AG09319 (cell line): ENCODE measurements at regions not wholly inside any gene's neighbourhood (a gene's known extent, or its start where the extent isn't known, plus 50 kb on each side); places are given as distances from the start of the nearest gene placed in this dataset.

Experiments
- DNase-seq: peaks from one replicate; pipeline ENCODE4 v3.0.0-alpha.2; 2010; ENCODE audit warnings: low read depth; ENCODE audit errors: extremely low read depth
- CTCF ChIP-seq: IDR thresholded peaks from 2 replicates; pipeline ENCODE4 v1.5.1; 2011; ENCODE audit warnings: low read depth, mild to moderate bottlenecking, inconsistent platforms, low read length, moderate library complexity

- no peak for TF ChIP-seq CTCF
These were observed 381.8 kb downstream of the PPP1R2C start for GRCh38 chrX:42396136-42396535.

GRCh38 chrX:42392846-42393245 is 385.1 kb downstream of the PPP1R2C start:
- DNase-seq, result no peak
- no peak for TF ChIP-seq CTCF

More at GRCh38 chrX:42396136-42396535, 381.8 kb downstream of the PPP1R2C start:
- no peak for DNase-seq

GRCh38 chrX:42386681-42387080 is 391.3 kb downstream of the PPP1R2C start:
- TF ChIP-seq CTCF, result no peak
- DNase-seq, result no peak

GRCh38 chrX:42385730-42386129 is 392.2 kb downstream of the PPP1R2C start:
- DNase-seq, result no peak
- no peak for TF ChIP-seq CTCF

- TF ChIP-seq CTCF, result no peak
These were observed 393.0 kb downstream of the PPP1R2C start for GRCh38 chrX:42384956-42385355.

GRCh38 chrX:42378857-42379256 is 399.1 kb downstream of the PPP1R2C start:
- no peak for DNase-seq
- no peak for TF ChIP-seq CTCF

More at GRCh38 chrX:42384956-42385355, 393.0 kb downstream of the PPP1R2C start:
- DNase-seq, result no peak

GRCh38 chrX:42375086-42375485 is 402.9 kb downstream of the PPP1R2C start:
- no peak for TF ChIP-seq CTCF

More at GRCh38 chrX:42375086-42375485, 402.9 kb downstream of the PPP1R2C start:
- no peak for DNase-seq
